GM12878 (cell line): ENCODE measurements at regions not wholly inside any gene's neighbourhood (a gene's known extent, or its start where the extent isn't known, plus 50 kb on each side); places are given as distances from the start of the nearest gene placed in this dataset.

Source experiments
- ATAC-seq: fragments of 200-7000 bp; cut with Tn5 transposase; 3 replicates; pipeline ENCODE4 v1.9.1; 2020; ENCODE audit warnings: mild to moderate bottlenecking, moderate library complexity
- BruUV-seq: library from RNA; stranded (reverse); fragments of 400-500 nt; replicated peaks from 2 replicates; lab custom pipeline; 2021; lab: Mats Ljungman, UMichigan
- CTCF ChIA-PET: fragments of 300-600 bp; sonication (Branson Sonifier 250); formaldehyde crosslinking; extraction: SDS; loops from one replicate; lab custom pipeline; 2021; ENCODE audit warnings: inconsistent platforms; lab: Yijun Ruan, JAX
- POLR2A ChIA-PET: fragments of 350-600 bp; formaldehyde crosslinking; extraction: SDS; loops from one replicate; lab custom pipeline; 2021; ENCODE audit warnings: inconsistent platforms; lab: Charles Lee
- RAD21 ChIA-PET: fragments of 300-600 bp; sonication (Branson Sonifier 250); formaldehyde crosslinking; loops from one replicate; lab custom pipeline; 2023; ENCODE audit warnings: antibody characterized with exemption; ENCODE audit not compliant: unreplicated experiment; lab: Charles Lee
- SMC1A ChIA-PET: fragments of 300-600 bp; sonication (Branson Sonifier 250); formaldehyde crosslinking; loops from one replicate; lab custom pipeline; 2023; ENCODE audit not compliant: unreplicated experiment, uncharacterized antibody; lab: Charles Lee
- DNase-seq: peaks from one replicate; pipeline ENCODE4 v3.0.0-alpha.2; 2011; ENCODE audit warnings: low read depth, low spot score
- FAIRE-seq: peaks from 3 replicates; lab custom pipeline; 2011; peaks lifted over from hg19 to GRCh38; lab: Jason Lieb, UNC
- H2AFZ ChIP-seq: 2 replicates; pipeline ENCODE4 v1.6.0; 2011; ENCODE audit warnings: low read depth, low read length, control low read depth; ENCODE audit not compliant: control insufficient read depth
- H3K27ac ChIP-seq: 2 replicates; pipeline ENCODE4 v1.5.1; 2011; ENCODE audit warnings: control low read depth; ENCODE audit not compliant: control insufficient read depth, insufficient read depth
- H3K27me3 ChIP-seq, 2 experiments: replicated peaks in 1 of 2; 2 replicates each; pipeline versions ENCODE4 v1.6.0 to v1.6.1; 2011; ENCODE audit warnings: low read length in 1 of 2; ENCODE audit not compliant: control insufficient read depth in 2 of 2, insufficient read depth in 2 of 2
- H3K36me3 ChIP-seq, 2 experiments: 2 replicates each; pipeline ENCODE4 v1.5.1; 2011; ENCODE audit warnings: low read length in 1 of 2; ENCODE audit not compliant: control insufficient read depth in 2 of 2, insufficient read depth in 2 of 2
- H3K4me1 ChIP-seq: 2 replicates; pipeline ENCODE4 v1.6.1; 2011; ENCODE audit warnings: mild to moderate bottlenecking, low read length, moderate library complexity, mixed read lengths; ENCODE audit not compliant: control insufficient read depth, insufficient read depth
- H3K4me2 ChIP-seq: 2 replicates; pipeline ENCODE4 v1.6.0; 2011; ENCODE audit warnings: control low read depth; ENCODE audit not compliant: control insufficient read depth, insufficient read depth
- H3K4me3 ChIP-seq: fragments of 200-600 bp; sonication (generic); 2 replicates; pipeline ENCODE4 v1.5.1; 2016
- H3K79me2 ChIP-seq: 2 replicates; pipeline ENCODE4 v1.6.0; 2011; ENCODE audit warnings: low read length; ENCODE audit not compliant: control insufficient read depth, insufficient read depth
- H3K9ac ChIP-seq: 2 replicates; pipeline ENCODE4 v1.8.0; 2011; ENCODE audit warnings: low read length, control low read depth, mixed read lengths; ENCODE audit not compliant: control insufficient read depth, insufficient read depth
- H3K9me3 ChIP-seq: replicated peaks from 3 replicates; pipeline ENCODE4 v1.5.1; 2011; ENCODE audit warnings: mild to moderate bottlenecking, low read length; ENCODE audit not compliant: control insufficient read depth, insufficient read depth
- H4K20me1 ChIP-seq: 2 replicates; pipeline ENCODE4 v1.6.0; 2011; ENCODE audit not compliant: control insufficient read depth, insufficient read depth
- CREB1 ChIP-seq: IDR thresholded peaks from 2 replicates; pipeline ENCODE4 v1.6.1; 2012; ENCODE audit warnings: low read depth, mild to moderate bottlenecking, inconsistent platforms
- ELK1 ChIP-seq: IDR thresholded peaks from 2 replicates; pipeline ENCODE4 v1.6.1; 2012; ENCODE audit warnings: low read depth, low read length, improper control_type of control experiment
- IRF5 ChIP-seq: fragments of 450-650 bp; IDR thresholded peaks from 2 replicates; pipeline ENCODE4 v1.6.1; 2017; ENCODE audit warnings: borderline replicate concordance
- MTA3 ChIP-seq: IDR thresholded peaks from 2 replicates; pipeline ENCODE4 v1.6.1; 2012; ENCODE audit warnings: low read length, inconsistent platforms, borderline replicate concordance
- NFYB ChIP-seq: IDR thresholded peaks from 2 replicates; pipeline ENCODE4 v1.6.1; 2011; ENCODE audit warnings: low read depth, mild to moderate bottlenecking, low read length, improper control_type of control experiment, moderate library complexity; ENCODE audit not compliant: insufficient read depth
- NRF1 ChIP-seq: conservative IDR thresholded peaks from 2 replicates; pipeline ENCODE4 v1.6.1; 2011; ENCODE audit warnings: mild to moderate bottlenecking, low read depth, low read length, improper control_type of control experiment
- POLR2A ChIP-seq: IDR thresholded peaks from 2 replicates; pipeline ENCODE4 v1.6.1; 2011; ENCODE audit warnings: low read depth, mild to moderate bottlenecking, low read length
- RBBP5 ChIP-seq: fragments of 200-600 bp; sonication (generic); conservative IDR thresholded peaks from 2 replicates; pipeline ENCODE4 v1.6.1; 2016
- SIN3A ChIP-seq: IDR thresholded peaks from 2 replicates; pipeline ENCODE4 v1.6.1; 2012; ENCODE audit warnings: low read depth, low read length, improper control_type of control experiment
- SP1 ChIP-seq: IDR thresholded peaks from one replicate; pipeline ENCODE4 v1.6.1; 2011; ENCODE audit warnings: low read depth, low read length
- STAT1 ChIP-seq: fragments of 450-650 bp; conservative IDR thresholded peaks from 2 replicates; pipeline ENCODE4 v1.6.1; 2014; ENCODE audit warnings: antibody characterized with exemption, mild to moderate bottlenecking
- WGBS: methylation state at CpG from one replicate; pipeline ENCODE4 v1.1.6; 2016; ENCODE audit warnings: low lambda C conversion rate; ENCODE audit not compliant: insufficient replicate concordance, insufficient coverage; ENCODE audit errors: missing lambda C conversion rate; 5-methylcytosine and 5-hydroxymethylcytosine counted together
- in situ Hi-C: fragments of 300-500 bp; cut with MboI; formaldehyde crosslinking; loops from 9 replicates; pipeline ENCODE4 v1.14.3; 2018; ENCODE audit warnings: mixed read lengths
- intact Hi-C: fragments of 100-400 bp; cut with micrococcal nuclease; formaldehyde crosslinking; loops from one replicate; pipeline ENCODE4 v1.14.2; 2022; ENCODE audit not compliant: unreplicated experiment

GRCh38 chr11:116336540-116336939 lies 436.2 kb downstream of the BUD13 start:
- Histone ChIP-seq H3K9ac (no peak overlapping the region), H4K20me1 (no peaks in the 10 kb centered on the region), H3K79me2 (no peaks in the 10 kb centered on the region), H3K36me3 (no peaks in the 10 kb centered on the region), H3K4me3 (no peak overlapping the region), H3K4me1 (no peaks in the 10 kb centered on the region), H3K9me3 (no peaks in the 10 kb centered on the region), H3K4me2 (no peak overlapping the region), H2AFZ (no peak overlapping the region), H3K27ac (no peak overlapping the region), H3K27me3 (no peaks in the 10 kb centered on the region; a peak in 1 of 4 replicates)
- in situ Hi-C loops = no loop called here
- no TSS peak for BruUV-seq
- no peak for FAIRE-seq
- SMC1A ChIA-PET = no interaction called here
- WGBS = 36% methylated on average over 1 of the region's 1 CpG
- ATAC-seq = no peak
- intact Hi-C loops = no loop called here
- TF ChIP-seq SIN3A (no peak), STAT1 (no peak), MTA3 (no peak), ELK1 (no peak), POLR2A (no peak), SP1 (no peak), CREB1 (no peak), RBBP5 (no peak), NFYB (no peak), IRF5 (no peak), NRF1 (no peak)
- DNase-seq = no peak
- POLR2A ChIA-PET = no interaction called here
- CTCF ChIA-PET = no interaction called here
- RAD21 ChIA-PET = no interaction called here
